ENCODE measurements at regions not wholly inside any gene's neighbourhood (a gene's known extent, or its start where the extent isn't known, plus 50 kb on each side); places are given as distances from the start of the nearest gene placed in this dataset.

DNA sequence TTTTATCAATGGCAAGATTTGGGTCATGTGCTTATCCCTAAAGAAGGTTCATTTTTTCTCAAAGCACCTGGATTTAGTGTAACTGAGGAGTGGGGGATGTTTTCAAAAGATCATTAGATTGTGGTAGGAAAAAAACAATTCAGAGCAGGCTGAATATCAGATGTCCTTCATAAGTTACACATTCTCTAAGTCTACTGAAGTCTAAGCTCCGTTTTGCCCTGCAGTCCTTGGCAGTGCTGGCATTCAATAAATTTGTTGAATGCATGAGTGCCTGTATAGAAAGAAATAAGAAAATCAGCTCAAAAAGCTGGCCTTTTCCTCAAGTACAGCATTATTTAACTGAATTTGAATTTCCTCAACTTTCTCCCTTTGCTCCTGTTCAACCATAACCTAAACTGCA lies 819.0 kb upstream of the GRM7 start (continued):
- TF ChIP-seq, protein P1, sequence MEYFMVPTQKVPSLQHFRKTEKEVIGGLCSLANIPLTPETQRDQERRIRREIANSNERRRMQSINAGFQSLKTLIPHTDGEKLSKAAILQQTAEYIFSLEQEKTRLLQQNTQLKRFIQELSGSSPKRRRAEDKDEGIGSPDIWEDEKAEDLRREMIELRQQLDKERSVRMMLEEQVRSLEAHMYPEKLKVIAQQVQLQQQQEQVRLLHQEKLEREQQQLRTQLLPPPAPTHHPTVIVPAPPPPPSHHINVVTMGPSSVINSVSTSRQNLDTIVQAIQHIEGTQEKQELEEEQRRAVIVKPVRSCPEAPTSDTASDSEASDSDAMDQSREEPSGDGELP (IDR thresholded peaks at IDR 0.05; ENCODE audit: borderline replicate concordance, low read depth), result no peak
- TF ChIP-seq, protein P2, sequence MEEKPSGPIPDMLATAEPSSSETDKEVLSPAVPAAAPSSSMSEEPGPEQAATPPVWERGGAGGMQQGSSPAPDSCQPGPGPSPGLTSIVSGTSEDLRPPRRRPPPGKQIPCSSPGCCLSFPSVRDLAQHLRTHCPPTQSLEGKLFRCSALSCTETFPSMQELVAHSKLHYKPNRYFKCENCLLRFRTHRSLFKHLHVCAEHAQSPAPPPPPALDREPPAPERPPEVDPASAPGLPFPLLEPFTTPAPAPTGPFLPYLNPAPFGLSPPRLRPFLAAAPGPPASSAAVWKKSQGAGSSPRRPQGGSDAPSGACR (CRISPR knock-in tag; IDR thresholded peaks at IDR 0.05), result no peak
- no peak for TF ChIP-seq PHF5A (CRISPR knock-in tag; IDR thresholded peaks at IDR 0.05; ENCODE audit: low read depth, unreplicated experiment)
- TF ChIP-seq ZFY (CRISPR knock-in tag; IDR thresholded peaks at IDR 0.05), result no peak
- TF ChIP-seq MEF2D (CRISPR knock-in tag; IDR thresholded peaks at IDR 0.05), result no peak

DNA sequence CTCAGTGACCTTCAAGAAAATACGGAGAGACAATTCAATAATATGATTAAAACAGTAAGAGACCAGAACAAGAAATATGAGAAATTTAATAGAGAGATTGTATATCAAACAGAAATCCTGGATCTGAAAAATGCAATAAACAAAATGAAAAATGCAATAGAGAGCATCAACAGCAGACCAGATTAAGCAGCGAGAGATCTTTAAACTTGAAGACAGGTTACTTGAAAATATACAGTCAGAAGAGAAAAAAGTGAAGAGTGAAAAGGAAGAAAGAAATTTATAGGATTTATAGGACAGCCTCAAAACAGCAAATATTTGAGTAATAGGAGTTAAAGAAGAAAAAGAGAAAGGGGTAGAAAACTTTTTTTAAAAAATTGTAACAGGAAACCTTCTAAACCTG lies 813.9 kb upstream of the GRM7 start:
- Histone ChIP-seq H3K27me3 (ENCODE audit: control insufficient read depth in 1 of 2, insufficient read depth in 2 of 2, low read length in 2 of 2) (no peaks in the 10 kb centered on the region), H3K4me3 (replicated peaks in 1 of 3; ENCODE audit: insufficient read depth in 1 of 3, low read depth in 2 of 3, low read length in 3 of 3) (no peak overlapping the region), H2AFZ (ENCODE audit: low read length) (no peak overlapping the region), H3K27ac (ENCODE audit: extremely low read length, insufficient read depth, low read length) (no peak overlapping the region), H3K4me1 (ENCODE audit: insufficient read depth, low read length) (no peaks in the 10 kb centered on the region), H4K20me1 (ENCODE audit: insufficient read depth, low read length) (no peaks in the 10 kb centered on the region), H3K9me3 (ENCODE audit: low read length) (peaks cover 96% of the 10 kb centered on the region), H3K36me3 (replicated peaks in 1 of 2; ENCODE audit: control insufficient read depth in 1 of 2, insufficient read depth in 2 of 2, low read length in 2 of 2) (no peaks in the 10 kb centered on the region), H3K9ac (ENCODE audit: insufficient read depth, low read depth, low read length) (no peak overlapping the region), H3K79me2 (ENCODE audit: insufficient read depth, low read length) (no peaks in the 10 kb centered on the region), H3K4me2 (ENCODE audit: low read depth, low read length) (no peak overlapping the region)
- 5% methylated on average over 2 of the region's 2 CpGs for WGBS (ENCODE audit: low lambda C conversion rate)
- DNase-seq (ENCODE audit: low spot score), result no peak
- intact Hi-C loops (cut with micrococcal nuclease; ENCODE audit: unreplicated experiment), result no loop called here
- no peak for FAIRE-seq
- ChIA-PET POLR2A (no interaction called here), CTCF (ENCODE audit: low intra/inter-chr PET ratio, low total read pairs) (no interaction called here)
- in situ Hi-C loops (cut with HindIII; ENCODE audit: extremely low pct_ligation_motif_present, low pct_unique_long_range_greater_than_20kb), result no loop called here
- no peak for ATAC-seq
- 0 out of 2 replicates have a peak, but pooled peaks have one; percentile 53 for TF ChIP-seq ZNF160 (CRISPR knock-in tag; IDR thresholded peaks at IDR 0.05)
- no peak for TF ChIP-seq RCOR2 (CRISPR knock-in tag; IDR thresholded peaks at IDR 0.05)
- no TSS peak for BruUV-seq (replicated peaks)
